ENCODE measurements at regions not wholly inside any gene's neighbourhood (a gene's known extent, or its start where the extent isn't known, plus 50 kb on each side); places are given as distances from the start of the nearest gene placed in this dataset.

- Mint-ChIP-seq H3K4me1 (ENCODE audit: low read depth) (peaks cover 6% of the 10 kb centered on the region), H3K9me3 (ENCODE audit: low read depth) (no peaks in the 10 kb centered on the region), H3K36me3 (ENCODE audit: low read depth) (no peaks in the 10 kb centered on the region), H3K27me3 (ENCODE audit: low read depth) (peaks cover 11% of the 10 kb centered on the region), H3K27ac (ENCODE audit: unreplicated experiment) (no peak overlapping the region), H3K4me3 (ENCODE audit: unreplicated experiment) (no peak overlapping the region)
- no peak for TF ChIP-seq CTCF (IDR thresholded peaks at IDR 0.05)
- no peak for DNase-seq (ENCODE audit: low spot score)
Measured at GRCh38 chr11:90803366-90803765, 580.5 kb upstream of the CHORDC1 start.

- Mint-ChIP-seq H3K36me3 (ENCODE audit: low read depth) (no peaks in the 10 kb centered on the region), H3K27me3 (ENCODE audit: low read depth) (peaks cover 8% of the 10 kb centered on the region), H3K27ac (ENCODE audit: unreplicated experiment) (no peak overlapping the region), H3K4me1 (ENCODE audit: low read depth) (peaks cover 6% of the 10 kb centered on the region), H3K4me3 (ENCODE audit: unreplicated experiment) (no peak overlapping the region), H3K9me3 (ENCODE audit: low read depth) (no peaks in the 10 kb centered on the region)
- no peak for DNase-seq (ENCODE audit: low spot score)
- no peak for TF ChIP-seq CTCF (IDR thresholded peaks at IDR 0.05)
Measured at GRCh38 chr11:90798769-90799168, 575.9 kb upstream of the CHORDC1 start.

GRCh38 chr11:90795746-90796145 is 572.9 kb upstream of the CHORDC1 start:
- H3K27ac Mint-ChIP-seq (ENCODE audit: unreplicated experiment), result no peak overlapping the region
- DNase-seq (ENCODE audit: low spot score), result no peak
- H3K4me3 Mint-ChIP-seq (ENCODE audit: unreplicated experiment), result no peak overlapping the region
- no peaks in the 10 kb centered on the region for H3K36me3 Mint-ChIP-seq (ENCODE audit: low read depth)
- no peaks in the 10 kb centered on the region for H3K9me3 Mint-ChIP-seq (ENCODE audit: low read depth)
- H3K27me3 Mint-ChIP-seq (ENCODE audit: low read depth), result peaks cover 10% of the 10 kb centered on the region
- H3K4me1 Mint-ChIP-seq (ENCODE audit: low read depth), result no peaks in the 10 kb centered on the region
- TF ChIP-seq CTCF (IDR thresholded peaks at IDR 0.05), result no peak

- Mint-ChIP-seq H3K27ac (ENCODE audit: unreplicated experiment) (no peak overlapping the region), H3K27me3 (ENCODE audit: low read depth) (peaks cover 4% of the 10 kb centered on the region), H3K9me3 (ENCODE audit: low read depth) (peaks cover 20% of the 10 kb centered on the region), H3K36me3 (ENCODE audit: low read depth) (peaks cover 4% of the 10 kb centered on the region), H3K4me3 (ENCODE audit: unreplicated experiment) (no peak overlapping the region), H3K4me1 (ENCODE audit: low read depth) (no peaks in the 10 kb centered on the region)
- no peak for DNase-seq (ENCODE audit: low spot score)
- no peak for TF ChIP-seq CTCF (IDR thresholded peaks at IDR 0.05)
Measured at GRCh38 chr11:90788961-90789360, 566.1 kb upstream of the CHORDC1 start.

- Mint-ChIP-seq H3K9me3 (ENCODE audit: low read depth) (peaks cover 15% of the 10 kb centered on the region), H3K4me1 (ENCODE audit: low read depth) (no peaks in the 10 kb centered on the region), H3K27me3 (ENCODE audit: low read depth) (peaks cover 2% of the 10 kb centered on the region), H3K27ac (ENCODE audit: unreplicated experiment) (no peak overlapping the region), H3K4me3 (ENCODE audit: unreplicated experiment) (no peak overlapping the region), H3K36me3 (ENCODE audit: low read depth) (peaks cover 4% of the 10 kb centered on the region)
- no peak for TF ChIP-seq CTCF (IDR thresholded peaks at IDR 0.05)
- no peak for DNase-seq (ENCODE audit: low spot score)
Measured at GRCh38 chr11:90784241-90784814, 561.5 kb upstream of the CHORDC1 start.

All from chondrocyte (in vitro differentiated cells).